ENCODE measurements at regions not wholly inside any gene's neighbourhood (a gene's known extent, or its start where the extent isn't known, plus 50 kb on each side); places are given as distances from the start of the nearest gene placed in this dataset.
"Not testable (repeated sequence)": the region's sequence is repeated elsewhere in the genome, so short reads cannot be mapped to it uniquely, and the experiment has no call there.

DNA sequence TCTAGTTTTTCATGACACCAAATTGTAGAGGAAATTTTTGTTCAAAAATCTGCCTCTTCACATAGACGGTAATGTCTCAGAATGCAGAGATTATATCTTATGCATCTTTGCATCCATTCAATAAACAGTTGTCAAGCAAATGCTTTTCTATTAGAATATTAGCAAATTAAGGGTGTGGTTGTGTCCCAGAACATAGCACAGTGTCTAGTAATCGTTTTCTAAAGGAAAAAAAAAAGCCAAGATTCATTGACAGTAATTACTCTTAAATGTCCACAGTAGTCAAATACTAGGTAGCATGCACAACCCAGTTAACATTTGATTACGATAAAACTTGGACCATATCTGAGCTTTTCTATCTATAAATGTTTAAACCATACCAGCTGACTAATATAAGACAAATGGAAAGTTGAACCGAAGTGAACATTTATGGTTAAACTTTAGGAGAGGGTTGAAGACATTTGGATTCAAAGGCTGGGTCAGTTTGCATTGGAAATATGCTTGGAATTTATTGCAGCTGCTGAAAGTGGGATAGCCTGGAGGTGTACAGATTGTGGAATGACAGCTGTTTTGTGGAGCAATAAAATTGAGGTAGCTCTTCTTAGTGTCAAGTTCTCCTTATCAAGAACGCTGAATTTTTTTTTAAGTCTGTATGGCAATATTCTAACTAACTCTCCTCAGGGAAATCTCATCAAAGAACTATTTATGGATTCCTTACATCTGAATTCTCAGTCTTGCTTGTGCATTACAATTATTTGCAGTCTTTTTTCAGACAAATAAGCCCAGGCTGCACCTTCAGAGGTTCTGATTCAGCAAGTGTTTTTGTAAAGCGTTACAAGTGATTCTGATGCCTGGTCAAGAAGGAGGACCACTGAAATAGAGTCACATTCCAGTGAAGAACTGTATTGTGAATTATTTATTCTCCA is 66.7 kb upstream of the ATP2B1 start:
- no peak for DNase-seq (ENCODE audit: low read depth)

- no peak for DNase-seq (ENCODE audit: low read depth)
Measured at GRCh38 chr12:89774645-89775044, 66.0 kb upstream of the ATP2B1 start.

- DNase-seq (ENCODE audit: low read depth), result no peak
Measured at GRCh38 chr12:89770391-89770790, 61.8 kb upstream of the ATP2B1 start.

GRCh38 chr12:89769483-89769818 is 60.8 kb upstream of the ATP2B1 start:
- no peak for DNase-seq (ENCODE audit: low read depth)

DNA sequence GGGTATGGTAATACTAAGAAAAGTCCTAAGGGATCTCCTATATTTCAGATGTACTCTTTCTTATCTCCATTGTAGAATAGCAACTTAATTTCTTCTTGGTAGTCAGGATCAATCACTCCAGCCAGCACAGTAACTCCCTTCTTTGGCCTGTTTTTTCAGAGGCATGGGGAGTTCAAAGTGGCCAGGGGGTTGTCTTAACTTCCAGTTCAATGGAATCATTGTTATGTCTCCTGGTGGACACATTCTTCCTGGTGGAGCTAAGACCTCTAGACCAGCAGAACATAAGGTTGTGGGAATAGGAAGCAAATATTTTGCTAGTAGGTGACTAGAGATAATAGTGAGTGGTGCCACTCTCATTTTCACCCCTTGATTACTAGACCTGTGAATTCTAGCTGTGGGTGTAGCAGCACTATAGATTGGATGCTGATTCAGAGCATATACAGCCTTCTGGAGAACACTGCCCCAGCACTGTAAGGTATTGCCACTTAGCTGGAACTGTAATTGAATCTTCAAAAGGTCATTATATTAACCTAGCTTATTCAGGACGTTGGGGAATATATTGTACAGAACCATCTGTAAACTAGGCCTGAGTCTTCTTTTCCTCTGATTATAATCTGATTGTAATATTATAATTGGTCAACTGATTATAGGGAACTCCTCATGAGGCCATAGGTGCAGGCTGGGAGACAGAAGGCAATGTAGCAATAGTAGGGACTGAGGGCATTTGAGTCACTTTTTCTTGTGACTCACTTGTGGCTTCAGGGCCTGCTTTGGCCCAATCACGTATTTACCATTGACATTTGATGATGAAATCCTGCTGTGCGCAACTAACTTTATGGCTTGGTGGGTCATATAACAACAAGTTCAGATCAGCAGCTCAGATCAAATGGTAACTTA is 60.2 kb upstream of the ATP2B1 start:
- no peak for DNase-seq (ENCODE audit: low read depth)

GRCh38 chr12:89765959-89766824 is 57.6 kb upstream of the ATP2B1 start:
- DNase-seq (ENCODE audit: low read depth), result no peak

DNA sequence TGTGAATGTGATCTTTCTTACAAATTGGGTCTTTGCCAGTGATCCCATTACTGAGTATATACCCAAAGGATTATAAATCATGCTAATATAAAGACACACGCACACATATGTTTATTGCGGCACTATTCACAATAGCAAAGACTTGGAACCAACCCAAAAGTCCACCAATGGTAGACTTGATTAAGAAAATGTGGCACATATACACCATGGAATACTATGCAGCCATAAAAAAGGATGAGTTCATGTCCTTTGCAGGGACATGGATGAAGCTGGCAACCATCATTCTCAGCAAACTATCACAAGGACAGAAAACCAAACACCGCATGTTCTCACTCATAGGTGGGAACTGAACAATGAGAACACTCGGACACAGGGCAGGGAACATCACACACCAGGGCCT is 55.5 kb upstream of the ATP2B1 start:
- DNase-seq (ENCODE audit: low read depth), result not testable (repeated sequence)

GRCh38 chr12:89762498-89763170 is 54.0 kb upstream of the ATP2B1 start:
- no peak for DNase-seq (ENCODE audit: low read depth)

GRCh38 chr12:89760783-89761182 is 52.1 kb upstream of the ATP2B1 start:
- no peak for DNase-seq (ENCODE audit: low read depth)
